ENCODE measurements at regions not wholly inside any gene's neighbourhood (a gene's known extent, or its start where the extent isn't known, plus 50 kb on each side); places are given as distances from the start of the nearest gene placed in this dataset.

DNA sequence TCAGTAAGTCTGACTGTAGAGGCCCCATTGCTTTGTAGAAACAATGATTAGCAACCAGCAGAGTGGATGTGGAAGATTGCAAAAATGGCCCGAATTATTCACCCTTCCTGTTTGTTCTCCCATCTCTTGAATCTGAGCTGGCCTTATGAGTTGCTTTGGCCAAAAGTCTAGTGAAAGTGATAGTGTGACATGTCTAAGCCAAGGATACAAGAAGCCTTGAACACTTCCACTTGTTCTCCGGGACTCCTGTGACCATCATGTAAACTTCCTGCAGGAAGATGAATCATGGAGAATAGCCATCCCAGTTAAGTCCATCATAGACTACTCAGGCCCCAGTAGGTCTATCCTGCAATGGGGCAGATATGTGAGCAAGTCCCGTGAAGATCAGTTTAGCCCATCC lies 252.0 kb upstream of the JAG1 start:
- TF ChIP-seq CHD2 (IDR thresholded peaks at IDR 0.05; ENCODE audit: borderline replicate concordance, low read depth, low read length): no peak
- no peak for TF ChIP-seq MYC (IDR thresholded peaks at IDR 0.05; ENCODE audit: insufficient read depth, insufficient read length, insufficient replicate concordance, low read length, severe bottlenecking)
- TF ChIP-seq TAF1 (IDR thresholded peaks at IDR 0.05; ENCODE audit: borderline replicate concordance, low read depth, low read length): no peak
- no peak for TF ChIP-seq EED (IDR thresholded peaks at IDR 0.05; ENCODE audit: low read depth)
- TF ChIP-seq, protein P1, sequence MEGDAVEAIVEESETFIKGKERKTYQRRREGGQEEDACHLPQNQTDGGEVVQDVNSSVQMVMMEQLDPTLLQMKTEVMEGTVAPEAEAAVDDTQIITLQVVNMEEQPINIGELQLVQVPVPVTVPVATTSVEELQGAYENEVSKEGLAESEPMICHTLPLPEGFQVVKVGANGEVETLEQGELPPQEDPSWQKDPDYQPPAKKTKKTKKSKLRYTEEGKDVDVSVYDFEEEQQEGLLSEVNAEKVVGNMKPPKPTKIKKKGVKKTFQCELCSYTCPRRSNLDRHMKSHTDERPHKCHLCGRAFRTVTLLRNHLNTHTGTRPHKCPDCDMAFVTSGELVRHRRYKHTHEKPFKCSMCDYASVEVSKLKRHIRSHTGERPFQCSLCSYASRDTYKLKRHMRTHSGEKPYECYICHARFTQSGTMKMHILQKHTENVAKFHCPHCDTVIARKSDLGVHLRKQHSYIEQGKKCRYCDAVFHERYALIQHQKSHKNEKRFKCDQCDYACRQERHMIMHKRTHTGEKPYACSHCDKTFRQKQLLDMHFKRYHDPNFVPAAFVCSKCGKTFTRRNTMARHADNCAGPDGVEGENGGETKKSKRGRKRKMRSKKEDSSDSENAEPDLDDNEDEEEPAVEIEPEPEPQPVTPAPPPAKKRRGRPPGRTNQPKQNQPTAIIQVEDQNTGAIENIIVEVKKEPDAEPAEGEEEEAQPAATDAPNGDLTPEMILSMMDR (IDR thresholded peaks at IDR 0.05 in 2 of 3, conservative IDR thresholded peaks at IDR 0.05 in 1 of 3; ENCODE audit: control insufficient read depth in 2 of 3, extremely low read depth in 1 of 3, insufficient read depth in 1 of 3, low read depth in 3 of 3, low read length in 3 of 3): no peak
- TF ChIP-seq RFX5 (IDR thresholded peaks at IDR 0.05; ENCODE audit: low read depth, low read length): no peak
- no peak for TF ChIP-seq ZNF384 (IDR thresholded peaks at IDR 0.05; ENCODE audit: borderline replicate concordance, low read depth, low read length)
- TF ChIP-seq SUPT20H (IDR thresholded peaks at IDR 0.05; ENCODE audit: borderline replicate concordance, control insufficient read depth, low read depth, low read length): no peak
- no peak for TF ChIP-seq FOXM1 (IDR thresholded peaks at IDR 0.05; ENCODE audit: low read depth, low read length)
- TF ChIP-seq JUND (IDR thresholded peaks at IDR 0.05; ENCODE audit: low read depth, low read length): no peak
- no peak for TF ChIP-seq POLR2A (IDR thresholded peaks at IDR 0.05; ENCODE audit: low read depth, low read length)
- TF ChIP-seq BHLHE40 (IDR thresholded peaks at IDR 0.05; ENCODE audit: borderline replicate concordance in 1 of 2, low read depth in 2 of 2, low read length in 1 of 2): no peak
- TF ChIP-seq NFYB (IDR thresholded peaks at IDR 0.05; ENCODE audit: insufficient read depth, low read depth, low read length): no peak
- TF ChIP-seq KDM1A (IDR thresholded peaks at IDR 0.05; ENCODE audit: borderline replicate concordance): no peak

All from GM12878 (cell line).